Stomach (tissue), 8 donors: ENCODE measurements at regions not wholly inside any gene's neighbourhood (a gene's known extent, or its start where the extent isn't known, plus 50 kb on each side); places are given as distances from the start of the nearest gene placed in this dataset.

Experiments
- DNase-seq, 2 donors: peaks; one replicate each; pipeline versions ENCODE4 v3.0.0 to v3.0.0-alpha.2; 2013 to 2019
- H3K27ac ChIP-seq, 5 donors: fragments of 200-600 bp in 4 of 5; sonication (generic) in 4 of 5; one replicate each; pipeline ENCODE4 v1.5.1; 2013 to 2019; ENCODE audit warnings: mild to moderate bottlenecking in 1 of 5, moderate library complexity in 1 of 5
- H3K27me3 ChIP-seq, 3 donors: fragments of 200-600 bp; sonication (generic); one replicate each; pipeline ENCODE4 v1.5.1; 2017 to 2019; ENCODE audit warnings: mixed run types in 1 of 3
- H3K36me3 ChIP-seq, 4 donors: fragments of 200-600 bp; sonication (generic); 1 replicate in 3 of 4; 2 replicates in 1 of 4; pipeline ENCODE4 v1.5.1; 2016 to 2019
- H3K4me1 ChIP-seq, 4 donors: fragments of 200-600 bp; sonication (generic); one replicate each; pipeline ENCODE4 v1.5.1; 2016 to 2019
- H3K4me3 ChIP-seq, 4 donors: fragments of 200-600 bp; sonication (generic) in 3 of 4; one replicate each; pipeline ENCODE4 v1.5.1; 2016 to 2019; ENCODE audit warnings: mild to moderate bottlenecking in 1 of 4
- H3K9me3 ChIP-seq, 4 donors: fragments of 200-600 bp; sonication (generic); one replicate each; pipeline ENCODE4 v1.5.1; 2016 to 2019
- EP300 ChIP-seq: sonication (generic); formaldehyde crosslinking; IDR thresholded peaks from one replicate; pipeline ENCODE4 v1.6.1; 2017; ENCODE audit warnings: antibody characterized with exemption
- POLR2A ChIP-seq, 4 donors: fragments of 450-650 bp; IDR thresholded peaks; one replicate each; pipeline ENCODE4 v1.6.1; 2016; ENCODE audit warnings: antibody characterized with exemption in 4 of 4, control low read depth in 2 of 4, mild to moderate bottlenecking in 1 of 4, moderate library complexity in 1 of 4
- POLR2AphosphoS5 ChIP-seq, 3 donors: sonication (generic); formaldehyde crosslinking; IDR thresholded peaks; one replicate each; pipeline ENCODE4 v1.6.1; 2016; ENCODE audit warnings: antibody characterized with exemption in 3 of 3
- WGBS, 5 donors: extraction: QIAGEN DNeasy Blood & Tissue Kit in 3 of 5; methylation state at CpG; one replicate each; pipeline versions ENCODE4 v1.1.5 to v1.1.7; 2013 to 2018; 5-methylcytosine and 5-hydroxymethylcytosine counted together
- intact Hi-C: fragments of 100-400 bp; cut with DNase I; formaldehyde crosslinking; loops from one replicate; pipeline ENCODE4 v1.15.1; 2023; ENCODE audit warnings: low total_unique reads
- TF ChIP-seq, protein P1 (sequence below), 7 experiments: fragments of 450-650 bp in 4 of 7; fragments of 200-600 bp in 3 of 7; sonication (generic) in 3 of 7; IDR thresholded peaks; one replicate each; pipeline ENCODE4 v1.5.1; 2016 to 2019; ENCODE audit warnings: antibody characterized with exemption in 7 of 7, control low read depth in 2 of 7, mild to moderate bottlenecking in 1 of 7
- donor health status: healthy with polysubstance abuse.
- donor health status: Bipolar disorder and iron deficiency.
- donor health status: healthy.

DNA sequence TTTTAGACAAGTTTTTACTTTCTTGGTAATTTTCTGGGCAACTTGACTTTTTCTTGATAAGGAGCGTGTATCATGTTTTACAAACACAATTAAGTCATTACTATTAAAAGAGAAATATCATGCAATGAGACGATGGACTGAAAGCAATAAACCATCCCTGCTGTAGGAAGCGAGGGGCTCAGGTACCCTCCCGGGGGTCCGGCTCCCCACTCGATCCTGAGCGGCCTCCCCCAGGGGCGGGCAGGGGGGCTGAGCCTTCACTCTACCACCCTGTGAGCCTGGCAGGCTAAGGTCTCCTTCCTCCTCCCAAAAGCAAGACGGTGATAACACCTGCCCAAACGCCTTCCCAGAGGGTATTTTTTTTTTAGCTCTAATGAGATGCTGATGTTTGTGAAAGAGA, 51.8 kb upstream of the ADGRA1 start:
- 35 to 49% (median 46%) methylated on average over 10 of the region's 10 CpGs for WGBS, 5 donors
- intact Hi-C loops: no loop called here

DNA sequence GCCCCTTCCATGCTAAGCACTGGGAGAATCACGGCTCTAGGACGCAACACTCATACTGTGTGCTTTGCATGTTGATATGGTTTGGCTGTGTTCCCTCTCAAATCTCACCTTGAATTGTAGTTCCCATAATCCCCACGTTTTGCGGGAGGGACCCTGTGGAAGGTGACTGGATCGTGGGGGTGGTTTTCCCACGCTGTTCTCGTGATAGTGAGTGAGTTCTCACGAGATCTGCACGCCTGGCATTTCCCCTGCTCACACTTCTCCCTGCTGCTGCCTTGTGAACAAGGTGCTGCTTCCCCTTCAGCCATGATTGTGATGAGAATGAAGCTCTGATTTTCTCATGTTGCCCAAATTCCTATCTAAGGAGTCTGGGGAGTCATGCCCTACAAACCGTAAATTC, 53.0 kb upstream of the ADGRA1 start:
- TF ChIP-seq EP300: no peak
- TF ChIP-seq POLR2A (IDR thresholded peaks at IDR 0.05): no peak
- TF ChIP-seq, protein P1, sequence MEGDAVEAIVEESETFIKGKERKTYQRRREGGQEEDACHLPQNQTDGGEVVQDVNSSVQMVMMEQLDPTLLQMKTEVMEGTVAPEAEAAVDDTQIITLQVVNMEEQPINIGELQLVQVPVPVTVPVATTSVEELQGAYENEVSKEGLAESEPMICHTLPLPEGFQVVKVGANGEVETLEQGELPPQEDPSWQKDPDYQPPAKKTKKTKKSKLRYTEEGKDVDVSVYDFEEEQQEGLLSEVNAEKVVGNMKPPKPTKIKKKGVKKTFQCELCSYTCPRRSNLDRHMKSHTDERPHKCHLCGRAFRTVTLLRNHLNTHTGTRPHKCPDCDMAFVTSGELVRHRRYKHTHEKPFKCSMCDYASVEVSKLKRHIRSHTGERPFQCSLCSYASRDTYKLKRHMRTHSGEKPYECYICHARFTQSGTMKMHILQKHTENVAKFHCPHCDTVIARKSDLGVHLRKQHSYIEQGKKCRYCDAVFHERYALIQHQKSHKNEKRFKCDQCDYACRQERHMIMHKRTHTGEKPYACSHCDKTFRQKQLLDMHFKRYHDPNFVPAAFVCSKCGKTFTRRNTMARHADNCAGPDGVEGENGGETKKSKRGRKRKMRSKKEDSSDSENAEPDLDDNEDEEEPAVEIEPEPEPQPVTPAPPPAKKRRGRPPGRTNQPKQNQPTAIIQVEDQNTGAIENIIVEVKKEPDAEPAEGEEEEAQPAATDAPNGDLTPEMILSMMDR (IDR thresholded peaks at IDR 0.05): no peak
- TF ChIP-seq POLR2AphosphoS5 (IDR thresholded peaks at IDR 0.05): no peak
- intact Hi-C loops: no loop called here
- peaks cover 0 to 74% (median 10%) of the 10 kb centered on the region in 3 donors for H3K27me3 ChIP-seq

More for the DNA sequence above, 51.8 kb upstream of the ADGRA1 start:
- Histone ChIP-seq H3K27me3 (peaks cover 0 to 75% (median 18%) of the 10 kb centered on the region in 3 donors), H3K36me3 (no peaks in the 10 kb centered on the region), H3K4me1 (no peaks in the 10 kb centered on the region), H3K4me3 (no peak overlapping the region), H3K27ac (no peak overlapping the region), H3K9me3 (no peaks in the 10 kb centered on the region)
- no peak for DNase-seq
- TF ChIP-seq, protein P1 (IDR thresholded peaks at IDR 0.05): no peak
- TF ChIP-seq EP300: no peak
- no peak for TF ChIP-seq POLR2A (IDR thresholded peaks at IDR 0.05)
- TF ChIP-seq POLR2AphosphoS5 (IDR thresholded peaks at IDR 0.05): no peak

DNA sequence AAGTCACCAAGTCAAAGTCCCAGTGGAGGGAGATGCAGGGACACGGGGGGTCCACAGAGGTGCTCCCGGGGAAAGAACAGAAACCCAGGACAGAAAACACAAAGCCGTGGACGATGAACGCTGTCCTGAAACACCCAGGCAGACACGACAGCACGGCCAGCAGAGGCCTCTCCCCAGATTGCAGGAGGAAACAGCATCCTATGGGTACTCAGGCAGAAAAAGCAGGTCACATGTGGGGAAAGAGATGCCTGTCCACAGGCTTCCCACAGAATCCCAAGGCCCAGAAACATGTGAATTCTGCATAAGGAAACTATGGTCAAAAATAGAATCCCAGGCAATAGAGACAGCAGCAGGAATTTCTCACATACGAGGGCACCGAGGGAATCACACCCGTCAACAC, 53.6 kb upstream of the ADGRA1 start:
- DNase-seq: no peak
- TF ChIP-seq POLR2AphosphoS5 (IDR thresholded peaks at IDR 0.05) (no peak), EP300 (no peak), POLR2A (IDR thresholded peaks at IDR 0.05) (no peak)
- TF ChIP-seq, protein P1 (IDR thresholded peaks at IDR 0.05): no peak
- Histone ChIP-seq H3K4me3 (no peak overlapping the region), H3K4me1 (no peaks in the 10 kb centered on the region), H3K9me3 (no peaks in the 10 kb centered on the region), H3K36me3 (no peaks in the 10 kb centered on the region), H3K27me3 (peaks cover 0 to 72% (median 3%) of the 10 kb centered on the region in 3 donors), H3K27ac (no peak overlapping the region)
- WGBS, 5 donors: 77 to 87% (median 83%) methylated on average over 10 of the region's 10 CpGs
- intact Hi-C loops: no loop called here

More for the DNA sequence above, 53.0 kb upstream of the ADGRA1 start:
- H3K27ac ChIP-seq: no peak overlapping the region
- no peak overlapping the region for H3K4me3 ChIP-seq
- H3K4me1 ChIP-seq: no peaks in the 10 kb centered on the region
- no peaks in the 10 kb centered on the region for H3K9me3 ChIP-seq
- no peak for DNase-seq
- no peaks in the 10 kb centered on the region for H3K36me3 ChIP-seq
- 56 to 67% (median 61%) methylated on average over 10 of the region's 10 CpGs for WGBS, 5 donors

DNA sequence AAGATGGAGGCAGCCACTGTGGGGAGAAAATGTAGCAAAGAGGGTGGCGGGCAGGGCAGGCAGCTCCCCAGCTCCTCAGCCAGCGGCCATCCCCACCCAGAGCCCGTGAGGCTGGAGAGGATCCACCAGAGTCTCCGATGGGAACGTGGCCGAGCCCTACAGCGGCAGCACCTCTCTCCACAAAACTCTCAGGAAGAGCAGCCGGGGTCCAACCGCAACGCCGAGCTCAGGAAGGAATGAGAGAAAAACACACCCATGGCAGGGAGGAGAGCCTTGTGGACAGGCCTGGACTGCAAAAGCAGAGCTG, 54.0 kb upstream of the ADGRA1 start:
- H3K27me3 ChIP-seq: peaks cover 0 to 72% (median 0%) of the 10 kb centered on the region in 3 donors
- no peak overlapping the region for H3K27ac ChIP-seq
- no peak overlapping the region for H3K4me3 ChIP-seq
- no peaks in the 10 kb centered on the region for H3K4me1 ChIP-seq
- intact Hi-C loops: no loop called here
- DNase-seq: no peak
- 82 to 88% (median 85%) methylated on average over 11 of the region's 11 CpGs for WGBS, 5 donors
- TF ChIP-seq, protein P1 (IDR thresholded peaks at IDR 0.05): no peak
- TF ChIP-seq POLR2AphosphoS5 (IDR thresholded peaks at IDR 0.05): no peak
- TF ChIP-seq EP300: no peak
- no peak for TF ChIP-seq POLR2A (IDR thresholded peaks at IDR 0.05)
- H3K36me3 ChIP-seq: no peaks in the 10 kb centered on the region
- no peaks in the 10 kb centered on the region for H3K9me3 ChIP-seq
